Osteocyte (in vitro differentiated cells): ENCODE measurements at regions not wholly inside any gene's neighbourhood (a gene's known extent, or its start where the extent isn't known, plus 50 kb on each side); places are given as distances from the start of the nearest gene placed in this dataset.

Experiments used
- DNase-seq: peaks from one replicate; pipeline ENCODE4 v3.0.0; 2021; ENCODE audit warnings: mixed read lengths; ENCODE audit not compliant: unreplicated experiment; ENCODE audit errors: extremely low spot score
- H3K27ac Mint-ChIP-seq: one replicate; pipeline ENCODE4 v1.8.0; 2021; ENCODE audit warnings: mild to moderate bottlenecking, mixed read lengths; ENCODE audit not compliant: unreplicated experiment
- H3K27me3 Mint-ChIP-seq: one replicate; pipeline ENCODE4 v1.8.0; 2021; ENCODE audit warnings: mixed read lengths; ENCODE audit not compliant: unreplicated experiment
- H3K36me3 Mint-ChIP-seq: one replicate; pipeline ENCODE4 v1.8.0; 2021; ENCODE audit warnings: mixed read lengths; ENCODE audit not compliant: unreplicated experiment
- H3K4me1 Mint-ChIP-seq: one replicate; pipeline ENCODE4 v1.8.0; 2021; ENCODE audit warnings: mixed read lengths; ENCODE audit not compliant: unreplicated experiment
- H3K4me3 Mint-ChIP-seq: one replicate; pipeline ENCODE4 v1.8.0; 2021; ENCODE audit warnings: mild to moderate bottlenecking, moderate library complexity, mixed read lengths; ENCODE audit not compliant: unreplicated experiment
- H3K9me3 Mint-ChIP-seq: one replicate; pipeline ENCODE4 v1.8.0; 2021; ENCODE audit warnings: mixed read lengths; ENCODE audit not compliant: unreplicated experiment
- TF ChIP-seq, protein P1 (sequence below): fragments of 200-600 bp; sonication (generic); IDR thresholded peaks from 2 replicates; pipeline ENCODE4 v1.5.0; 2021; ENCODE audit warnings: antibody characterized with exemption, mild to moderate bottlenecking, moderate library complexity

DNA sequence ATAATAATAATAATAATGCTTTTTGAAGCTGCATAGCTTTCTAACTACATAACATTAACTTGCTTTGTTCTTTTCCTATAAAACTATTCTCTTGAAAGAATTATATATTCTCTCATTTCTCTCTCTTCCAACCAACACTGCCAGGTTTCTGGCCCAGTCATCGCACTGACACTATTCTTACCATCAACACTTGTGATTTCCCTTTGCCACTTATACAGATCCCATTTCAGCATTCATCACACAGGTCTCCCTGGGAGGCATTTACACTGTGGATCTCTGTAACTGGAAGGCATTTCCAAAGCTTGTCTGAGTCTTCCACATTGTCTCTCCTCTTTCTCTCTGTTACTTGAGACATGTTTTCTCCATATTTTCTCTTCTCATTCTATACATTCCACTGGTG lies 777.8 kb upstream of the ACO1 start:
- no peaks in the 10 kb centered on the region for H3K36me3 Mint-ChIP-seq
- peaks cover 4% of the 10 kb centered on the region for H3K9me3 Mint-ChIP-seq
- peak overlapping the region; percentile 58 for H3K27ac Mint-ChIP-seq
- H3K4me3 Mint-ChIP-seq = no peak overlapping the region
- TF ChIP-seq, protein P1, sequence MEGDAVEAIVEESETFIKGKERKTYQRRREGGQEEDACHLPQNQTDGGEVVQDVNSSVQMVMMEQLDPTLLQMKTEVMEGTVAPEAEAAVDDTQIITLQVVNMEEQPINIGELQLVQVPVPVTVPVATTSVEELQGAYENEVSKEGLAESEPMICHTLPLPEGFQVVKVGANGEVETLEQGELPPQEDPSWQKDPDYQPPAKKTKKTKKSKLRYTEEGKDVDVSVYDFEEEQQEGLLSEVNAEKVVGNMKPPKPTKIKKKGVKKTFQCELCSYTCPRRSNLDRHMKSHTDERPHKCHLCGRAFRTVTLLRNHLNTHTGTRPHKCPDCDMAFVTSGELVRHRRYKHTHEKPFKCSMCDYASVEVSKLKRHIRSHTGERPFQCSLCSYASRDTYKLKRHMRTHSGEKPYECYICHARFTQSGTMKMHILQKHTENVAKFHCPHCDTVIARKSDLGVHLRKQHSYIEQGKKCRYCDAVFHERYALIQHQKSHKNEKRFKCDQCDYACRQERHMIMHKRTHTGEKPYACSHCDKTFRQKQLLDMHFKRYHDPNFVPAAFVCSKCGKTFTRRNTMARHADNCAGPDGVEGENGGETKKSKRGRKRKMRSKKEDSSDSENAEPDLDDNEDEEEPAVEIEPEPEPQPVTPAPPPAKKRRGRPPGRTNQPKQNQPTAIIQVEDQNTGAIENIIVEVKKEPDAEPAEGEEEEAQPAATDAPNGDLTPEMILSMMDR = no peak
- no peaks in the 10 kb centered on the region for H3K27me3 Mint-ChIP-seq
- DNase-seq = no peak
- peaks cover 40% of the 10 kb centered on the region for H3K4me1 Mint-ChIP-seq

DNA sequence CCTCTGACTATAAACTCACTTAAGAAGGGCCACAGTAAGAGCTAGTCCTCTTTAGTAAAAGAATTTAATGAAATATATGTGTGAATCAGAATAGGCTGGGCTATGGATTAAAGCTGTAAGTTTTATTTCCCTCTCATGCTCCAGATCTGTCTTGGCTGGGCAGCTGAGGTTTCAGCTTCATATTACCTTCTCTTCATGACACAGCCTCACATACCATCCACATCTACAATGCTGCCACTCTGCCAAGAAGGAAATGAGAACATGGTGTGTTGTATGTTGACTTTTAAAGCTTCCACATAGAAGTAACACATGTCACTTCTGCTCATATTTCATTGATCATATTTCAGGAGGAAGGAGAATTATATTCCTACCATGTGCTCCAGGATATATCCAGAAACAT lies 776.0 kb upstream of the ACO1 start:
- H3K4me1 Mint-ChIP-seq = peaks cover 44% of the 10 kb centered on the region
- peak overlapping the region; percentile 23 for H3K27ac Mint-ChIP-seq
- peaks cover 4% of the 10 kb centered on the region for H3K9me3 Mint-ChIP-seq
- no peaks in the 10 kb centered on the region for H3K36me3 Mint-ChIP-seq
- H3K4me3 Mint-ChIP-seq = no peak overlapping the region
- no peak for DNase-seq
- TF ChIP-seq, protein P1 = no peak
- no peaks in the 10 kb centered on the region for H3K27me3 Mint-ChIP-seq

GRCh38 chr9:31608881-31609280 lies 775.6 kb upstream of the ACO1 start:
- H3K4me3 Mint-ChIP-seq = no peak overlapping the region
- peak overlapping the region; percentile 25 for H3K27ac Mint-ChIP-seq
- no peaks in the 10 kb centered on the region for H3K36me3 Mint-ChIP-seq
- no peaks in the 10 kb centered on the region for H3K27me3 Mint-ChIP-seq
- TF ChIP-seq, protein P1 = no peak
- H3K4me1 Mint-ChIP-seq = peaks cover 46% of the 10 kb centered on the region
- H3K9me3 Mint-ChIP-seq = peaks cover 4% of the 10 kb centered on the region
- no peak for DNase-seq

DNA sequence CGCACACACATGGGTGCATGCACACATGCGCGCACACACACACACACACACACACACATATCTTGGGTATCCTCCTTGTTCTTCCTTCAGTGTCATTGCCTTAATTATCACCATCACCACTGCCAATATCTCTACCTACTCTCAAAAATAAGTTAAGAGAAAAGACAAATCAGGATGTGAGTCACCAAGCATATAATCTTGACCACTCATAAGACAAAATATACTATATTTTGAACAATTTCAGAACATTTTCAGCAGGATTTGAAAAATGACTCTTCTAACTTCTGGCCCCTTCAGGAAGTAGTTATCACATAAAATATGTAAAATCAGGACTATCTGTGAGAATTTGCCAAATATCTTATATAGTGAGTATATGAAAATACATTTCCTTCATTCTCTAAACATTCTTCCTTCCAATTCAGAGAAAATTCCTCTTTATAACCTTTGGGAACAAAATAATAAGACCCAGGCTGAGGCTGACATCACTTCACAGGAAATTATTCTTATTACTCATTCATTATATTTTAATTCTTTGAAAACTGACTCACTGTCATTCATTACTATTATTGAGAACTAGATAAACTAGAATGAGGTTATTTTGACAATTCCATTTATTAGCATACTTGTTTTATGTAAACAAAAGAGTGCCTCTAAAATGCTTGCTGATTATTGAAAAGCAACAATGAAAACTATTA lies 772.0 kb upstream of the ACO1 start:
- H3K9me3 Mint-ChIP-seq = peaks cover 4% of the 10 kb centered on the region
- TF ChIP-seq, protein P1 = no peak
- no peak for DNase-seq

DNA sequence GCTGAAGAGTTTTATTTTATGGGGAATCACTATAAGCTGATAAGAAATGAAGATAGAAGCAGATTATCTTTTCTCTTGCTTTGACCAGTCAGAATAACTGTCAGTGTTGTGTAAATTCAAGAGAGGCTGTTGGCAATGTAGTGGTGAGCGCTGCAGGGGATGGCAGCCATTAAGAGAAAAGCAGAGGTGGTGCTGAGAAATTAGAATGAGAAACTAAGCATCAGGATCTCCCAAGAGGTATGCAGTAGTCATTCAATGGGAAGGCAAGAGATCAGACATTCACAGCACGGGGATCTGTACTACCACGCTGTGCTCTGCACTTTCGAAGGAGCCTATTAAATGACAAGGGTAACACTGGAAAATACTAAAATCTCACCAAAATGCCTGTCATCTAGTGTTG lies 768.5 kb upstream of the ACO1 start:
- H3K4me3 Mint-ChIP-seq = no peak overlapping the region
- H3K27ac Mint-ChIP-seq = no peak overlapping the region
- peaks cover 2% of the 10 kb centered on the region for H3K9me3 Mint-ChIP-seq
- no peaks in the 10 kb centered on the region for H3K27me3 Mint-ChIP-seq
- H3K4me1 Mint-ChIP-seq = peaks cover 26% of the 10 kb centered on the region
- TF ChIP-seq, protein P1 = no peak
- DNase-seq = no peak
- no peaks in the 10 kb centered on the region for H3K36me3 Mint-ChIP-seq

More for the DNA sequence above, 772.0 kb upstream of the ACO1 start:
- Mint-ChIP-seq H3K27me3 (no peaks in the 10 kb centered on the region), H3K36me3 (no peaks in the 10 kb centered on the region), H3K4me1 (peaks cover 39% of the 10 kb centered on the region), H3K27ac (peak overlapping the region; percentile 36), H3K4me3 (no peak overlapping the region)
